Liver (tissue), 7 donors: ENCODE measurements at regions not wholly inside any gene's neighbourhood (a gene's known extent, or its start where the extent isn't known, plus 50 kb on each side); places are given as distances from the start of the nearest gene placed in this dataset.
"Not testable (repeated sequence)": the region's sequence is repeated elsewhere in the genome, so short reads cannot be mapped to it uniquely, and the experiment has no call there.

ENCODE experiments used
- DNase-seq: peaks from one replicate; pipeline ENCODE4 v3.0.0-alpha.2; 2017; ENCODE audit warnings: low spot score
- H3K27ac ChIP-seq, 2 donors: one replicate each; pipeline ENCODE4 v1.7.0; 2013; ENCODE audit warnings: inconsistent platforms in 2 of 2, low read length in 2 of 2, control low read depth in 1 of 2, low read depth in 1 of 2, mild to moderate bottlenecking in 1 of 2
- H3K27me3 ChIP-seq, 4 donors: one replicate each; pipeline versions ENCODE4 v1.6.1 to v1.7.0; 2013; ENCODE audit warnings: low read length in 3 of 4, inconsistent platforms in 1 of 4, mild to moderate bottlenecking in 1 of 4, moderate library complexity in 1 of 4; ENCODE audit not compliant: control insufficient read depth in 4 of 4, insufficient read depth in 4 of 4
- H3K36me3 ChIP-seq, 4 donors: one replicate each; pipeline versions ENCODE4 v1.6.1 to v1.7.0; 2013; ENCODE audit warnings: low read length in 3 of 4, mild to moderate bottlenecking in 3 of 4, low read depth in 1 of 4, moderate library complexity in 1 of 4; ENCODE audit not compliant: control insufficient read depth in 4 of 4, insufficient read depth in 3 of 4
- H3K4me1 ChIP-seq, 4 donors: one replicate each; pipeline versions ENCODE4 v1.6.1 to v1.7.0; 2013; ENCODE audit warnings: low read length in 3 of 4, mild to moderate bottlenecking in 3 of 4, moderate library complexity in 1 of 4; ENCODE audit not compliant: control insufficient read depth in 4 of 4, insufficient read depth in 4 of 4
- H3K4me3 ChIP-seq, 3 donors: one replicate each; pipeline versions ENCODE4 v1.6.1 to v1.7.0; 2013; ENCODE audit warnings: low read length in 3 of 3, control low read depth in 1 of 3, low read depth in 1 of 3, mild to moderate bottlenecking in 1 of 3
- H3K9ac ChIP-seq, 2 donors: one replicate each; pipeline ENCODE4 v1.7.0; 2013; ENCODE audit warnings: low read length in 2 of 2, mild to moderate bottlenecking in 2 of 2, moderate library complexity in 2 of 2, control low read depth in 1 of 2, low read depth in 1 of 2
- H3K9me3 ChIP-seq, 4 donors: one replicate each; pipeline versions ENCODE4 v1.6.1 to v1.7.0; 2013; ENCODE audit warnings: low read length in 3 of 4; ENCODE audit not compliant: control insufficient read depth in 4 of 4
- ATF3 ChIP-seq: IDR thresholded peaks from 2 replicates; pipeline ENCODE4 v1.6.1; 2016; ENCODE audit warnings: antibody characterized with exemption
- FOXA2 ChIP-seq: IDR thresholded peaks from 2 replicates; pipeline ENCODE4 v1.6.1; 2016; ENCODE audit warnings: antibody characterized with exemption
- GABPA ChIP-seq, 2 donors: IDR thresholded peaks in 1 of 2; conservative IDR thresholded peaks in 1 of 2; 2 replicates each; pipeline ENCODE4 v1.6.1; 2016; ENCODE audit warnings: antibody characterized with exemption in 2 of 2, mild to moderate bottlenecking in 1 of 2, moderate library complexity in 1 of 2
- HNF4A ChIP-seq, 2 donors: conservative IDR thresholded peaks; 2 replicates each; pipeline ENCODE4 v1.6.1; 2016; ENCODE audit warnings: antibody characterized with exemption in 2 of 2, mild to moderate bottlenecking in 2 of 2
- HNF4G ChIP-seq: IDR thresholded peaks from 2 replicates; pipeline ENCODE4 v1.6.1; 2016; ENCODE audit warnings: antibody characterized with exemption
- JUND ChIP-seq, 2 donors: IDR thresholded peaks; 2 replicates each; pipeline ENCODE4 v1.6.1; 2016; ENCODE audit warnings: antibody characterized with exemption in 2 of 2
- MAX ChIP-seq: IDR thresholded peaks from 2 replicates; pipeline ENCODE4 v1.6.1; 2016; ENCODE audit warnings: antibody characterized with exemption
- NR2F2 ChIP-seq: IDR thresholded peaks from 2 replicates; pipeline ENCODE4 v1.6.1; 2016; ENCODE audit warnings: antibody characterized with exemption
- RAD21 ChIP-seq, 2 donors: IDR thresholded peaks; 2 replicates each; pipeline ENCODE4 v1.6.1; 2016; ENCODE audit warnings: antibody characterized with exemption in 2 of 2, mild to moderate bottlenecking in 2 of 2
- REST ChIP-seq: IDR thresholded peaks from 2 replicates; pipeline ENCODE4 v1.6.1; 2016; ENCODE audit warnings: antibody characterized with exemption, mild to moderate bottlenecking
- RXRA ChIP-seq, 2 donors: IDR thresholded peaks; 2 replicates each; pipeline ENCODE4 v1.6.1; 2017 to 2018; ENCODE audit warnings: antibody characterized with exemption in 2 of 2, mild to moderate bottlenecking in 1 of 2
- SP1 ChIP-seq: IDR thresholded peaks from 2 replicates; pipeline ENCODE4 v1.6.1; 2018; ENCODE audit warnings: antibody characterized with exemption, mild to moderate bottlenecking
- WGBS: extraction: QIAGEN DNeasy Blood & Tissue Kit; methylation state at CpG from one replicate; pipeline ENCODE4 v1.1.7; 2013; 5-methylcytosine and 5-hydroxymethylcytosine counted together
- donor health status: healthy.
- donor health status: healthy.
- donor health status: healthy.
- donor health status: healthy.

GRCh38 chr7:57244345-57244980 lies 112.2 kb upstream of the ZNF479 start:
- peaks cover 11 to 33% (median 14%) of the 10 kb centered on the region in 4 donors for H3K9me3 ChIP-seq
- H3K9ac ChIP-seq, H3K27ac ChIP-seq, DNase-seq, H3K4me3 ChIP-seq, H3K4me1 ChIP-seq, H3K36me3 ChIP-seq, H3K27me3 ChIP-seq: not testable (repeated sequence)
- WGBS = 77% methylated on average over 11 of the region's 11 CpGs

GRCh38 chr7:57245206-57245605 lies 113.0 kb upstream of the ZNF479 start:
- TF ChIP-seq HNF4A (conservative IDR thresholded peaks at IDR 0.05) (no peak), HNF4G (no peak), FOXA2 (no peak)
- Histone ChIP-seq H3K27ac (no peak overlapping the region), H3K9me3 (peaks cover 11 to 32% (median 14%) of the 10 kb centered on the region in 4 donors), H3K4me1 (no peaks in the 10 kb centered on the region), H3K27me3 (no peaks in the 10 kb centered on the region), H3K36me3 (no peaks in the 10 kb centered on the region), H3K9ac (no peak overlapping the region), H3K4me3 (peak overlapping the region in 2 of 3 donors; percentile 14 to 23)
- 71% methylated on average over 4 of the region's 4 CpGs for WGBS
- no peak for DNase-seq

GRCh38 chr7:57250801-57251200 lies 118.6 kb upstream of the ZNF479 start:
- Histone ChIP-seq H3K9me3 (peaks cover 3 to 19% (median 8%) of the 10 kb centered on the region in 4 donors), H3K9ac (no peak overlapping the region), H3K4me3 (no peak overlapping the region), H3K27ac (no peak overlapping the region), H3K4me1 (no peaks in the 10 kb centered on the region), H3K27me3 (no peaks in the 10 kb centered on the region), H3K36me3 (no peaks in the 10 kb centered on the region)
- no peak for DNase-seq
- 23% methylated on average over 2 of the region's 2 CpGs for WGBS
- TF ChIP-seq MAX (no peak), NR2F2 (no peak), HNF4G (no peak), RXRA (IDR thresholded peaks at IDR 0.05) (no peak), REST (no peak), GABPA (IDR thresholded peaks at IDR 0.05 in 1 of 2, conservative IDR thresholded peaks at IDR 0.05 in 1 of 2) (no peak), ATF3 (no peak), RAD21 (IDR thresholded peaks at IDR 0.05) (no peak), JUND (IDR thresholded peaks at IDR 0.05) (no peak), SP1 (no peak)
